ENCODE measurements at regions not wholly inside any gene's neighbourhood (a gene's known extent, or its start where the extent isn't known, plus 50 kb on each side); places are given as distances from the start of the nearest gene placed in this dataset.

- DNase-seq: no peak
Measured at GRCh38 chr20:22652681-22653588, 68.6 kb upstream of the FOXA2 start.

GRCh38 chr20:22653658-22654642, 69.6 kb upstream of the FOXA2 start:
- DNase-seq: no peak

GRCh38 chr20:22663528-22664025, 79.2 kb upstream of the FOXA2 start:
- no peak for DNase-seq

GRCh38 chr20:22667198-22667597, 82.8 kb upstream of the FOXA2 start:
- no peak for DNase-seq

- no peak for DNase-seq
Measured at GRCh38 chr20:22672191-22672590, 87.8 kb upstream of the FOXA2 start.

GRCh38 chr20:22673467-22673866, 89.1 kb upstream of the FOXA2 start:
- no peak for DNase-seq

GRCh38 chr20:22675341-22675740, 91.0 kb upstream of the FOXA2 start:
- no peak for DNase-seq

GRCh38 chr20:22678678-22679077, 94.3 kb upstream of the FOXA2 start:
- no peak for DNase-seq

GRCh38 chr20:22679197-22679596, 94.8 kb upstream of the FOXA2 start:
- DNase-seq: no peak

GRCh38 chr20:22680031-22680740, 95.8 kb upstream of the FOXA2 start:
- no peak for DNase-seq

GRCh38 chr20:22681591-22682248, 97.3 kb upstream of the FOXA2 start:
- no peak for DNase-seq

- DNase-seq: no peak
Measured at GRCh38 chr20:22682381-22682780, 98.0 kb upstream of the FOXA2 start.

- DNase-seq: peak; percentile 62
Measured at GRCh38 chr20:22684072-22684762, 99.8 kb upstream of the FOXA2 start.

- no peak for DNase-seq
Measured at GRCh38 chr20:22684763-22685443, 100.5 kb upstream of the FOXA2 start.

GRCh38 chr20:22686097-22686496, 101.7 kb upstream of the FOXA2 start:
- DNase-seq: no peak

- no peak for DNase-seq
Measured at GRCh38 chr20:22687676-22688349, 103.4 kb upstream of the FOXA2 start.

GRCh38 chr20:22688485-22688884, 104.1 kb upstream of the FOXA2 start:
- no peak for DNase-seq

- no peak for DNase-seq
Measured at GRCh38 chr20:22689266-22689665, 104.9 kb upstream of the FOXA2 start.

GRCh38 chr20:22690000-22690399, 105.6 kb upstream of the FOXA2 start:
- DNase-seq: no peak

GRCh38 chr20:22690616-22691179, 106.3 kb upstream of the FOXA2 start:
- no peak for DNase-seq
